DOHH2 (cell line): ENCODE measurements at regions not wholly inside any gene's neighbourhood (a gene's known extent, or its start where the extent isn't known, plus 50 kb on each side); places are given as distances from the start of the nearest gene placed in this dataset.

ENCODE experiments used
- H3F3A ChIP-seq: fragments of 200-600 bp; sonication (generic), shearing (Covaris generic); 2 replicates; pipeline ENCODE4 v1.6.0; 2016; ENCODE audit warnings: antibody characterized with exemption, mild to moderate bottlenecking; ENCODE audit not compliant: control insufficient read depth, insufficient read depth
- H3K27ac ChIP-seq: fragments of 200-600 bp; sonication (generic); 2 replicates; pipeline ENCODE4 v1.5.1; 2014; ENCODE audit warnings: low read depth, mild to moderate bottlenecking, low read length, moderate library complexity
- H3K27me3 ChIP-seq: fragments of 200-600 bp; sonication (generic); 2 replicates; pipeline ENCODE4 v1.6.1; 2014; ENCODE audit warnings: mild to moderate bottlenecking, low read length, mixed read lengths; ENCODE audit not compliant: control insufficient read depth
- H3K36me3 ChIP-seq: fragments of 200-600 bp; sonication (generic); 2 replicates; pipeline ENCODE4 v1.6.1; 2014; ENCODE audit warnings: mild to moderate bottlenecking, low read length, moderate library complexity, mixed read lengths; ENCODE audit not compliant: control insufficient read depth
- H3K4me1 ChIP-seq: fragments of 200-600 bp; sonication (generic); 2 replicates; pipeline ENCODE4 v1.6.1; 2014; ENCODE audit warnings: mild to moderate bottlenecking, low read length, mixed read lengths; ENCODE audit not compliant: control insufficient read depth
- H3K4me2 ChIP-seq: fragments of 200-600 bp; sonication (generic); 2 replicates; pipeline ENCODE4 v1.6.0; 2014; ENCODE audit warnings: mild to moderate bottlenecking, low read length, moderate library complexity
- H3K4me3 ChIP-seq: fragments of 200-600 bp; sonication (generic); 2 replicates; pipeline ENCODE4 v1.5.1; 2014; ENCODE audit warnings: mild to moderate bottlenecking, low read length, mixed read lengths
- H3K79me2 ChIP-seq: fragments of 200-600 bp; sonication (generic); 2 replicates; pipeline ENCODE4 v1.6.1; 2014; ENCODE audit warnings: mild to moderate bottlenecking, low read length, mixed read lengths; ENCODE audit not compliant: control insufficient read depth
- H3K9me2 ChIP-seq: fragments of 200-600 bp; sonication (generic); replicated peaks from 2 replicates; pipeline ENCODE4 v1.6.1; 2014; ENCODE audit warnings: mild to moderate bottlenecking, low read length, mixed read lengths; ENCODE audit not compliant: control insufficient read depth
- H3K9me3 ChIP-seq: fragments of 200-600 bp; sonication (generic); 2 replicates; pipeline ENCODE4 v1.6.1; 2014; ENCODE audit warnings: antibody characterized with exemption, low read length, mixed read lengths; ENCODE audit not compliant: control insufficient read depth, insufficient read depth
- H4K20me1 ChIP-seq: fragments of 200-600 bp; sonication (generic); 2 replicates; pipeline ENCODE4 v1.6.0; 2014; ENCODE audit warnings: low read depth, mild to moderate bottlenecking, antibody characterized with exemption, low read length, moderate library complexity; ENCODE audit not compliant: control insufficient read depth, insufficient read depth
- CTCF ChIP-seq: fragments of 200-600 bp; sonication (generic); IDR thresholded peaks from one replicate; pipeline ENCODE4 v1.5.1; 2014; ENCODE audit warnings: antibody characterized with exemption, mild to moderate bottlenecking, low read depth, low read length; ENCODE audit not compliant: poor library complexity, severe bottlenecking
- EZH2phosphoT487 ChIP-seq: fragments of 200-600 bp; sonication (generic); IDR thresholded peaks from 2 replicates; pipeline ENCODE4 v1.6.1; 2017; ENCODE audit warnings: borderline replicate concordance, mild to moderate bottlenecking, antibody characterized with exemption, low read length, moderate library complexity, mixed read lengths

- H3K9me3 ChIP-seq: no peaks in the 10 kb centered on the region
- no peaks in the 10 kb centered on the region for H3K27me3 ChIP-seq
- no peak for TF ChIP-seq EZH2phosphoT487
- TF ChIP-seq CTCF: no peak
- no peak overlapping the region for H3K4me2 ChIP-seq
- H3K36me3 ChIP-seq: no peaks in the 10 kb centered on the region
- H3K9me2 ChIP-seq: no peaks in the 10 kb centered on the region
- H4K20me1 ChIP-seq: no peaks in the 10 kb centered on the region
- H3K79me2 ChIP-seq: no peaks in the 10 kb centered on the region
- no peaks in the 10 kb centered on the region for H3F3A ChIP-seq
- no peaks in the 10 kb centered on the region for H3K4me1 ChIP-seq
- H3K27ac ChIP-seq: no peak overlapping the region
- H3K4me3 ChIP-seq: no peak overlapping the region
Observed at GRCh38 chr4:177596991-177597390, 154.8 kb upstream of the AGA start.

DNA sequence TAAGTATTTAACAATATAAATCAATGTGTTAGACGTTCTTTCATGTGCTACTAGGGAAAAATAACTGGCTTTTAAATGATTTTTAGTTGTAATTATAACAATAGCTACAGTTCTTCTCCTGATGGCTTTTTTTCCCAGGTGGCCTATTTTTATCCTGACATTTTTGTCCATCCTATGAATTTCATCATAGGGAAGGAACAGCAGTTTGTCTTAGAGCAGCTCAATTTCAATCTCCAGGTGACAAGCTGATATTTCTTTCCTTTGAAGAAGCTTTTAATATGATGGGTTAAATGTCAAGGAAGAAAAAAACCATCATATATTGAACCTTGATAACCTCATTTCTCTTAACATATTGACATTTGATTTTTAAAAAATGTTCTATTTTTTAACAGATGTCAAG is 163.0 kb upstream of the AGA start:
- Histone ChIP-seq H3K4me2 (no peak overlapping the region), H4K20me1 (no peaks in the 10 kb centered on the region), H3K4me3 (no peak overlapping the region), H3K4me1 (no peaks in the 10 kb centered on the region), H3K79me2 (no peaks in the 10 kb centered on the region), H3K27ac (no peak overlapping the region), H3K36me3 (no peaks in the 10 kb centered on the region), H3F3A (no peaks in the 10 kb centered on the region), H3K9me3 (no peaks in the 10 kb centered on the region), H3K27me3 (no peaks in the 10 kb centered on the region), H3K9me2 (no peaks in the 10 kb centered on the region)
- TF ChIP-seq CTCF (no peak), EZH2phosphoT487 (no peak)

GRCh38 chr4:177607111-177607573 is 164.9 kb upstream of the AGA start:
- H3K79me2 ChIP-seq: no peaks in the 10 kb centered on the region
- no peaks in the 10 kb centered on the region for H3K4me1 ChIP-seq
- no peaks in the 10 kb centered on the region for H3K27me3 ChIP-seq
- no peaks in the 10 kb centered on the region for H4K20me1 ChIP-seq
- H3K9me3 ChIP-seq: no peaks in the 10 kb centered on the region
- no peak for TF ChIP-seq CTCF
- no peak for TF ChIP-seq EZH2phosphoT487
- H3K4me2 ChIP-seq: no peak overlapping the region
- no peak overlapping the region for H3K4me3 ChIP-seq
- no peaks in the 10 kb centered on the region for H3K36me3 ChIP-seq
- no peaks in the 10 kb centered on the region for H3K9me2 ChIP-seq
- no peaks in the 10 kb centered on the region for H3F3A ChIP-seq
- H3K27ac ChIP-seq: no peak overlapping the region
